ENCODE measurements at regions not wholly inside any gene's neighbourhood (a gene's known extent, or its start where the extent isn't known, plus 50 kb on each side); places are given as distances from the start of the nearest gene placed in this dataset.
A peak's percentile ranks its signal among the peaks of the same experiment; 100 is the strongest.

DNA sequence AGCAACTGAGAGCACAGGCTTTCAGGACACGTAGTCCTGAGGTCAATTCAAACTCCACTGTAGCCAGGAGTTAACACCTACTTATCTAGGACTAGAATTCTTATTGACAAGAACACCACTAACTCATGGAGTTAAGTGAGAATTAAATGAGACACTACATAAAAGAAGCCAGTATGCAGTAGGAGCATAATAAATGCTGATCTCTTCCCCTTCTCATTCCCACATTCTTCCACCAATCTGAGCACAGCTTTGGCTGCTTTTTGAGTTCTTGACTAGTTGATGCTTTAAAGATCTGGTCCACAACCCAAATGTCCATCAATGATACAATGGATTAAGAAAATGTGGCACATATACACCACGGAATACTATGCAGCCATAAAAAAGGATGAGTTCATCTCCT lies 55.2 kb downstream of the TTC32 start:
- Histone ChIP-seq H3K27ac (no peak overlapping the region), H3K4me3 (no peak overlapping the region)
- no peak for DNase-seq (ENCODE audit: low spot score)
- TF ChIP-seq, protein P1, sequence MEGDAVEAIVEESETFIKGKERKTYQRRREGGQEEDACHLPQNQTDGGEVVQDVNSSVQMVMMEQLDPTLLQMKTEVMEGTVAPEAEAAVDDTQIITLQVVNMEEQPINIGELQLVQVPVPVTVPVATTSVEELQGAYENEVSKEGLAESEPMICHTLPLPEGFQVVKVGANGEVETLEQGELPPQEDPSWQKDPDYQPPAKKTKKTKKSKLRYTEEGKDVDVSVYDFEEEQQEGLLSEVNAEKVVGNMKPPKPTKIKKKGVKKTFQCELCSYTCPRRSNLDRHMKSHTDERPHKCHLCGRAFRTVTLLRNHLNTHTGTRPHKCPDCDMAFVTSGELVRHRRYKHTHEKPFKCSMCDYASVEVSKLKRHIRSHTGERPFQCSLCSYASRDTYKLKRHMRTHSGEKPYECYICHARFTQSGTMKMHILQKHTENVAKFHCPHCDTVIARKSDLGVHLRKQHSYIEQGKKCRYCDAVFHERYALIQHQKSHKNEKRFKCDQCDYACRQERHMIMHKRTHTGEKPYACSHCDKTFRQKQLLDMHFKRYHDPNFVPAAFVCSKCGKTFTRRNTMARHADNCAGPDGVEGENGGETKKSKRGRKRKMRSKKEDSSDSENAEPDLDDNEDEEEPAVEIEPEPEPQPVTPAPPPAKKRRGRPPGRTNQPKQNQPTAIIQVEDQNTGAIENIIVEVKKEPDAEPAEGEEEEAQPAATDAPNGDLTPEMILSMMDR (IDR thresholded peaks at IDR 0.05) = no peak

DNA sequence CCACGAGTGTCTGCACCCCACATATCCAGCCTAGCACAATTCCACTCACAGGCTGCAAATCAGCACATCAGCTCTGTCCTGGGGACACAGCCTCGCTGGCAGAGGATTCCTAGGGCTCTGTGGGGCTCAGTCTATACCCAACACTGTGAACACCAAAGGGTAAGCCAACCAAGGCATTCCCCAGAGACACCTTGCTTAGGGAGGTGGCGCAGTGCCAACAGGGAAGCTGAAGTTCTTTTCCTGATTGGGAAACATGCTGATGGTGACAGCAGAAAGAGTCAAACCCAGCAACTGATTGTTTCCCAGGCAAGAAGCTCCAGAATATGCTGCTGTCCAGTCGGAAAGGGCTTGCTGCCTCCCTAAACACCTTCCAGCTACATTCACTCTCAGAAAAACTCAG lies 55.8 kb downstream of the TTC32 start:
- no peak overlapping the region for H3K27ac ChIP-seq
- TF ChIP-seq, protein P1 (IDR thresholded peaks at IDR 0.05) = no peak
- DNase-seq (ENCODE audit: low spot score) = peak; percentile 53

DNA sequence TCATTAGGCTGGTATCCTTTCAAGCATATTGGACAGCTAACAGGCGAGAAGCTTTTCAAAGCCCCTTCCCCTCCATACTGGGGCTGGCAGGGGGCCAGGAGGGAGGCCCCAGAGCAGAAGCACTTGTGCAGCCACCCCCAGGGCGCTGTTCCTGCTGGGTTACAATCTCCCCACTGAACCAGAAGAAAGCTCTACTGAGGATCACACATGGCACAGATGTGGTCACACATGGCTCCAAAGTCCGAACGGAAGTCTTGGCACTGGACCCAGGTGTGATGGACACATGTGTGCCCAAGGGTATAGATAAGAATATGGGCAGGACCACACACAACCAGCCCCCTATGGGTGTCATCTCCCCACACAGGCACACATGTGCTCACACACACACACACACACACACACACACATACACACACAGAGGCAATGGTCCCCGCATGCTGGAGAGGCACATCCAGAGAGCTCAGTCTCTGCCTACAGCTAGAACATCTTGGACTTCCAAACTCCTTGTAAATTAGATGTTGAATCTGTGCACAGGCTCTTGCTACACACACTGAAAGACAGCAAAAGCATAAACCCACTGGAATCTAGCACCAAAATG lies 56.4 kb downstream of the TTC32 start:
- DNase-seq (ENCODE audit: low spot score) = peak; percentile 62
- H3K27ac ChIP-seq = no peak overlapping the region
- H3K4me3 ChIP-seq = no peak overlapping the region
- TF ChIP-seq, protein P1 (IDR thresholded peaks at IDR 0.05) = no peak

More for the DNA sequence above, 55.8 kb downstream of the TTC32 start:
- H3K4me3 ChIP-seq = no peak overlapping the region

- Histone ChIP-seq H3K4me3 (no peak overlapping the region), H3K27ac (no peak overlapping the region)
- TF ChIP-seq, protein P1 (IDR thresholded peaks at IDR 0.05) = no peak
- peak; percentile 41 for DNase-seq (ENCODE audit: low spot score)
Observed at GRCh38 chr2:19844750-19845149, 57.0 kb downstream of the TTC32 start.

DNA sequence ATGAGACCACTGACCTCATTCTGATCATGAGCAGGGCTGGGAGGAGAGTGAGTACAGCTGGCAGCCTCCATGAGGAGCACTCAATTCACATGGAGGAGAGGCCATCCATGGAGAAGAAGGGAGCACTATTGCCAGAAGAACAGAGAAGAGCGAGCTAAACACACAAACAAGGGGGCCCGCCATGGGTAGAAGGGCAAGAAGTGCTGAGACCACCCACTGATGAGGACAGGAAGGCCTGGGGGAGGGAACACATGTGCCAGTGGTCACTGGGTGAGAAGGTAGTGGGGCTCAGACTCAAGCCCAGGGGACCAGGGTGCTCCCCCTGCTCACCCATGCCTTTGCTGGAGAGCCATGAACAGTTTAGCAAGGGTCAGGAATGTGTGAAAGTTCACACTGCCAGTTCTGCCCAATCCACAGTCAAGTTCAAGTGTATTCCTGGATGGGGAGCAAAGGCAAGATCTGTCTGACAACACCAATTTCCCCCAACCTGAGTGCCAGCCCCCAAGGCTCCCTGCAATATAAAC lies 57.7 kb downstream of the TTC32 start:
- TF ChIP-seq, protein P1 (IDR thresholded peaks at IDR 0.05) = no peak
- H3K4me3 ChIP-seq = no peak overlapping the region
- H3K27ac ChIP-seq = no peak overlapping the region
- peak; percentile 43 for DNase-seq (ENCODE audit: low spot score)

DNA sequence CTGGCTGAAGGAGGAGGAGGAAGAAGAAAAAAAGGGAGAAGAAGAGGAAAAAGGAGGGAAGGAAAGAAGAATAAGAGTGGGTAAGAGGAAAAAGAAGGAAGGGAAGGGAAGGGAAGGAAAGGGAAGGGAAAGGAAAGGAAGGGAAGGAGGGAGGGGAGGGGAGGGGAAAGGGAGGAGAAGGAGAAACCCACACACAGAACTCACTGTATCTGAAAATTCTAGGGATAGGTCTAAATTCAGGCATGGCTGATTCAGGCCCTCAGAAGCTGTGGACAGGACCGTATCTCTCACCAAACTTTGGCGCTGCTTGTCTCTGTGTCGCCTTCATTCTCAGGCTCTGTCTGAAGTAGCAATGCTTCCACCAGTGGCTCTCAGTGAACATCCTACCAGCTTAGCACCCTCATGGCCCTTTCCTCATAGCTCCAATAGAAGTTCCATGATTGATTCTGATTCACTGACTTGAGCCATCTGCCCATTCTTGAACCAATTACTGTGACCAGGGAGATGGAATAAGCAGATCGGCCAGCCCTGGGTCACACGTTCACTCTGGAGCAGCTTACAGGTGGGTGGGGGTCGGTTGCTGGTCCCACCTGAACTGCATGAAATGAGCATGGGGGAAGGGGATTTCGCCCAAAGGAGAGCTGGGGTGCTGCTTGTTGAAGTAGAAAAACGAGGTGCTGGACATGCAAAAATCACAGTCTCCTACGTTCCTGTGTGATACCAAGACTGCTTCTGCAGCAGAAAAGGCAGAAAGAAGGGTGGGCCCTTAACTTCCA lies 59.7 kb downstream of the TTC32 start:
- peak; percentile 60 for DNase-seq (ENCODE audit: low spot score)
- Histone ChIP-seq H3K27ac (no peak overlapping the region), H3K4me3 (no peak overlapping the region)
- TF ChIP-seq, protein P1 (IDR thresholded peaks at IDR 0.05) = no peak
